Liver (tissue), 3 donors: ENCODE measurements at regions not wholly inside any gene's neighbourhood (a gene's known extent, or its start where the extent isn't known, plus 50 kb on each side); places are given as distances from the start of the nearest gene placed in this dataset.

Experiments used
- ATF3 ChIP-seq: IDR thresholded peaks from 2 replicates; pipeline ENCODE4 v1.6.1; 2016; ENCODE audit warnings: antibody characterized with exemption
- CTCF ChIP-seq: fragments of 150-350 bp; IDR thresholded peaks from 2 replicates; pipeline ENCODE4 v1.5.1; 2017; ENCODE audit warnings: improper control_type of control experiment, low read depth, low read length; ENCODE audit not compliant: missing input control
- EGR1 ChIP-seq, 2 donors: IDR thresholded peaks; 2 replicates each; pipeline ENCODE4 v1.6.1; 2016 to 2018; ENCODE audit warnings: antibody characterized with exemption in 2 of 2, low read depth in 2 of 2
- FOXA2 ChIP-seq: IDR thresholded peaks from 2 replicates; pipeline ENCODE4 v1.6.1; 2016; ENCODE audit warnings: antibody characterized with exemption
- GABPA ChIP-seq, 2 donors: IDR thresholded peaks in 1 of 2; conservative IDR thresholded peaks in 1 of 2; 2 replicates each; pipeline ENCODE4 v1.6.1; 2016; ENCODE audit warnings: antibody characterized with exemption in 2 of 2, mild to moderate bottlenecking in 1 of 2, moderate library complexity in 1 of 2
- JUND ChIP-seq, 2 donors: IDR thresholded peaks; 2 replicates each; pipeline ENCODE4 v1.6.1; 2016; ENCODE audit warnings: antibody characterized with exemption in 2 of 2
- MAX ChIP-seq: IDR thresholded peaks from 2 replicates; pipeline ENCODE4 v1.6.1; 2016; ENCODE audit warnings: antibody characterized with exemption
- RAD21 ChIP-seq, 2 donors: IDR thresholded peaks; 2 replicates each; pipeline ENCODE4 v1.6.1; 2016; ENCODE audit warnings: antibody characterized with exemption in 2 of 2, mild to moderate bottlenecking in 2 of 2
- REST ChIP-seq: IDR thresholded peaks from 2 replicates; pipeline ENCODE4 v1.6.1; 2016; ENCODE audit warnings: antibody characterized with exemption, mild to moderate bottlenecking
- RXRA ChIP-seq, 2 donors: IDR thresholded peaks; 2 replicates each; pipeline ENCODE4 v1.6.1; 2017 to 2018; ENCODE audit warnings: antibody characterized with exemption in 2 of 2, mild to moderate bottlenecking in 1 of 2
- SP1 ChIP-seq: IDR thresholded peaks from 2 replicates; pipeline ENCODE4 v1.6.1; 2018; ENCODE audit warnings: antibody characterized with exemption, mild to moderate bottlenecking
- YY1 ChIP-seq: IDR thresholded peaks from 2 replicates; pipeline ENCODE4 v1.6.1; 2016; ENCODE audit warnings: antibody characterized with exemption, mild to moderate bottlenecking
- donor health status: healthy.
- donor health status: healthy.

- no peak for TF ChIP-seq CTCF
- no peak for TF ChIP-seq EGR1 (IDR thresholded peaks at IDR 0.05; ENCODE audit: low read depth in 2 of 2)
- no peak for TF ChIP-seq MAX
- TF ChIP-seq GABPA (IDR thresholded peaks at IDR 0.05 in 1 of 2, conservative IDR thresholded peaks at IDR 0.05 in 1 of 2) = no peak
- no peak for TF ChIP-seq YY1
- no peak for TF ChIP-seq RXRA (IDR thresholded peaks at IDR 0.05)
- no peak for TF ChIP-seq RAD21 (IDR thresholded peaks at IDR 0.05)
- no peak for TF ChIP-seq FOXA2
- TF ChIP-seq REST = no peak
- no peak for TF ChIP-seq SP1
- TF ChIP-seq JUND (IDR thresholded peaks at IDR 0.05) = no peak
- TF ChIP-seq ATF3 = no peak
Measured at GRCh38 chr5:26681861-26682260, 356.5 kb downstream of the CDH9 start.
